WTC11 (cell line): ENCODE measurements at regions not wholly inside any gene's neighbourhood (a gene's known extent, or its start where the extent isn't known, plus 50 kb on each side); places are given as distances from the start of the nearest gene placed in this dataset.

Experiments used
- ATAC-seq: fragments of 200-7000 bp; cut with Tn5 transposase; 2 replicates; pipeline ENCODE4 v1.10.0; 2021; ENCODE audit warnings: mild to moderate bottlenecking, moderate library complexity
- CTCF ChIA-PET: fragments of 300-600 bp; sonication (Branson Sonifier 250); formaldehyde crosslinking; loops from one replicate; lab custom pipeline; 2021; ENCODE audit warnings: antibody characterized with exemption; lab: Charles Lee
- POLR2A ChIA-PET: fragments of 350-600 bp; sonication (Branson Sonifier 250); formaldehyde crosslinking; loops from one replicate; lab custom pipeline; 2021; ENCODE audit warnings: antibody characterized with exemption; lab: Charles Lee
- DNase-seq: peaks from one replicate; pipeline ENCODE4 v3.0.0; 2021; ENCODE audit warnings: low spot score
- H3K27ac Mint-ChIP-seq: 2 replicates; pipeline ENCODE4 v1.8.0; 2021; ENCODE audit warnings: mixed read lengths
- H3K27me3 Mint-ChIP-seq: 2 replicates; pipeline ENCODE4 v1.8.0; 2021; ENCODE audit warnings: low read depth, mild to moderate bottlenecking, moderate library complexity, mixed read lengths
- H3K36me3 Mint-ChIP-seq: 2 replicates; pipeline ENCODE4 v1.8.0; 2021; ENCODE audit warnings: mixed read lengths
- H3K4me1 Mint-ChIP-seq: 2 replicates; pipeline ENCODE4 v1.8.0; 2022; ENCODE audit warnings: mixed read lengths
- H3K4me3 Mint-ChIP-seq: 2 replicates; pipeline ENCODE4 v1.8.0; 2021; ENCODE audit warnings: mild to moderate bottlenecking, moderate library complexity, mixed read lengths
- H3K9me3 Mint-ChIP-seq: 2 replicates; pipeline ENCODE4 v1.8.0; 2021; ENCODE audit warnings: mixed read lengths
- ATF3 ChIP-seq: sonication (generic); formaldehyde crosslinking; conservative IDR thresholded peaks from 2 replicates; pipeline ENCODE4 v1.8.1; 2022; ENCODE audit warnings: mild to moderate bottlenecking, missing genetic modification reagents
- ATF6 ChIP-seq: sonication (generic); formaldehyde crosslinking; IDR thresholded peaks from 2 replicates; pipeline ENCODE4 v1.8.1; 2023; ENCODE audit warnings: mild to moderate bottlenecking, missing genetic modification reagents
- CBFB ChIP-seq: sonication (generic); formaldehyde crosslinking; IDR thresholded peaks from 2 replicates; pipeline ENCODE4 v1.8.1; 2022; ENCODE audit warnings: mild to moderate bottlenecking, low read depth, missing genetic modification reagents
- CTCF ChIP-seq: fragments of 200-600 bp; IDR thresholded peaks from 2 replicates; pipeline ENCODE4 v1.8.0; 2022; ENCODE audit warnings: antibody characterized with exemption
- E2F1 ChIP-seq: sonication (generic); formaldehyde crosslinking; IDR thresholded peaks from 2 replicates; pipeline ENCODE4 v1.8.0; 2022; ENCODE audit warnings: mild to moderate bottlenecking, missing genetic modification reagents
- E2F4 ChIP-seq: sonication (generic); formaldehyde crosslinking; IDR thresholded peaks from 2 replicates; pipeline ENCODE4 v1.8.1; 2022; ENCODE audit warnings: low read depth, mild to moderate bottlenecking, moderate library complexity, missing genetic modification reagents, borderline replicate concordance
- ESRRA ChIP-seq: sonication (generic); formaldehyde crosslinking; IDR thresholded peaks from 2 replicates; pipeline ENCODE4 v1.8.1; 2022; ENCODE audit warnings: mild to moderate bottlenecking, missing genetic modification reagents, borderline replicate concordance
- IRF1 ChIP-seq: sonication (generic); formaldehyde crosslinking; IDR thresholded peaks from 2 replicates; pipeline ENCODE4 v1.8.0; 2023; ENCODE audit warnings: missing genetic modification reagents
- KAT7 ChIP-seq: sonication (generic); formaldehyde crosslinking; IDR thresholded peaks from 2 replicates; pipeline ENCODE4 v1.8.1; 2023; ENCODE audit warnings: missing genetic modification reagents, mild to moderate bottlenecking, borderline replicate concordance
- NR3C1 ChIP-seq: sonication (generic); formaldehyde crosslinking; conservative IDR thresholded peaks from 2 replicates; pipeline ENCODE4 v1.8.1; 2023; ENCODE audit warnings: low read depth, mild to moderate bottlenecking, missing genetic modification reagents
- SMAD3 ChIP-seq: sonication (generic); formaldehyde crosslinking; IDR thresholded peaks from 2 replicates; pipeline ENCODE4 v1.8.0; 2022; ENCODE audit warnings: missing genetic modification reagents, mild to moderate bottlenecking, borderline replicate concordance
- SMAD4 ChIP-seq: sonication (generic); formaldehyde crosslinking; IDR thresholded peaks from 2 replicates; pipeline ENCODE4 v1.8.0; 2022; ENCODE audit warnings: mild to moderate bottlenecking, missing genetic modification reagents
- TCF7 ChIP-seq: sonication (generic); formaldehyde crosslinking; IDR thresholded peaks from 2 replicates; pipeline ENCODE4 v1.8.0; 2022; ENCODE audit warnings: mild to moderate bottlenecking, low read depth, missing genetic modification reagents, moderate library complexity
- ZNF138 ChIP-seq: sonication (generic); formaldehyde crosslinking; conservative IDR thresholded peaks from 2 replicates; pipeline ENCODE4 v1.8.1; 2022; ENCODE audit warnings: mild to moderate bottlenecking, moderate library complexity, missing genetic modification reagents
- ZNF317 ChIP-seq: sonication (generic); formaldehyde crosslinking; IDR thresholded peaks from 2 replicates; pipeline ENCODE4 v1.8.1; 2023; ENCODE audit warnings: low read depth, mild to moderate bottlenecking, moderate library complexity, missing genetic modification reagents, borderline replicate concordance

GRCh38 chr5:10914741-10915480, 153.9 kb upstream of the DAP start:
- ChIA-PET POLR2A (interaction anchor here (0.6 kb wide), 1 partner anchor 407 kb away, joined by 4 read pairs; no protein-coding TSS in a partner anchor), CTCF (no interaction called here)
- TF ChIP-seq ATF3 (CRISPR knock-in tag) (no peak), E2F4 (CRISPR knock-in tag) (no peak), E2F1 (CRISPR knock-in tag) (no peak), IRF1 (no peak), SMAD4 (CRISPR knock-in tag) (no peak), SMAD3 (CRISPR knock-in tag) (no peak), ZNF317 (no peak), ZNF138 (CRISPR knock-in tag) (no peak), ESRRA (CRISPR knock-in tag) (no peak), ATF6 (CRISPR knock-in tag) (no peak), NR3C1 (CRISPR knock-in tag) (no peak), CTCF (no peak)
- no peak for DNase-seq
- no peak overlapping the region for H3K4me3 Mint-ChIP-seq
- ATAC-seq, result no peak
- H3K9me3 Mint-ChIP-seq, result no peaks in the 10 kb centered on the region
- no peaks in the 10 kb centered on the region; the same call in 1 of the 2 replicates for H3K27me3 Mint-ChIP-seq
- no peak overlapping the region for H3K27ac Mint-ChIP-seq
- no peaks in the 10 kb centered on the region for H3K36me3 Mint-ChIP-seq
- peaks cover 13% of the 10 kb centered on the region for H3K4me1 Mint-ChIP-seq

GRCh38 chr5:10913841-10914240, 152.8 kb upstream of the DAP start:
- TF ChIP-seq E2F1 (CRISPR knock-in tag) (no peak), SMAD4 (CRISPR knock-in tag) (no peak), TCF7 (CRISPR knock-in tag) (no peak), KAT7 (CRISPR knock-in tag) (no peak), CBFB (no peak)
- no peak for DNase-seq
- Mint-ChIP-seq H3K36me3 (no peaks in the 10 kb centered on the region), H3K4me1 (peaks cover 4% of the 10 kb centered on the region), H3K9me3 (no peaks in the 10 kb centered on the region), H3K27ac (no peak overlapping the region), H3K27me3 (no peaks in the 10 kb centered on the region; the same call in 1 of the 2 replicates), H3K4me3 (no peak overlapping the region)
- ChIA-PET CTCF (no interaction called here), POLR2A (no interaction called here)
- ATAC-seq, result no peak
